Middle frontal gyrus (tissue), 1 donor: ENCODE measurements at regions not wholly inside any gene's neighbourhood (a gene's known extent, or its start where the extent isn't known, plus 50 kb on each side); places are given as distances from the start of the nearest gene placed in this dataset.
A peak's percentile ranks its signal among the peaks of the same experiment; 100 is the strongest.
"Not testable (repeated sequence)": the region's sequence is repeated elsewhere in the genome, so short reads cannot be mapped to it uniquely, and the experiment has no call there.

ENCODE experiments used
- DNase-seq: peaks from one replicate; pipeline ENCODE4 v3.0.0-alpha.2; 2015; ENCODE audit warnings: low spot score; ENCODE audit errors: extremely low spot score

DNA sequence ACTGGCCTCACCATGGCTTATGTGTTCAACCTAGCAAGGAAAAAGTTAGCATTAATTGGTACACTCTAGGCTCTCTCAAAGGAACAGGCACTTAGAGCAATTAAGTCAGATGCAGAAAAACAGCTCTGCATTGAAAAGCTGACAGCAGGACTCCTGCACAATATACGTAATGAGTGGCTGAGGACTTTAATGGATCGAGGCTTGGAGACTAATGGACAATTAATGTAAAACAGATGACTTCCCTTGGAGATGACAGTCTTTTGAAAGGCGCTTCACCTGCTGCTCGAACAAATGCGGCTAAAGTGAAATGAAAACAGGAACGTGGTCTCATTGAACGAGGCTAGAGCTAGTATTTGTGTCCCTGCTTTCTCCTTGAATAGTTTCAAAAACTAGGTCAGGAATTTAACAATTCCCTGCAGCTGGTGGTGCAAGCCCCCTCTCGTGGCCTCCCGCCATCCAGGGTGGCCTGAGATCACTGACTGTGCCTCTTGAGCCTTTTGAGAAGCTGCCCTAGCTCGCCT lies 137.1 kb downstream of the ELOVL4 start:
- DNase-seq, result no peak

DNA sequence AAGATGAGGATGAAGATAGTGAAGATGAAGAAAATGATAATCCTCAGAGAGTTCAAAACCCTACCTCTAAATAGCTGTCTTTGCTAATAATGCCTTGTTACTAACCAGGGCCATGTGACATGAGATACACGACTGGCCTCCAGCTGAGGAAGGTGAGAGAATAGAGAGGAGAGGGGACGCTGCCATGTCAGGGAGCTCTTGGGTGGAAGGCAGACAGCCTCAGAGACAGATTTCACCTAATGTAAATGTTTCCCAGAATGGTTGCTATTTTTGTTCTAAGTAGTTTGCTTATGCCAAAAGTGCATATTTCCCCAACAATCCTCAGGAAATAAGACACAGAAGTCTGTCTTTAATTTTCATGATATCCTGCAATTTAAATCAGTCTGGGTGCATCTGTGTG lies 138.4 kb downstream of the ELOVL4 start:
- no peak for DNase-seq

DNA sequence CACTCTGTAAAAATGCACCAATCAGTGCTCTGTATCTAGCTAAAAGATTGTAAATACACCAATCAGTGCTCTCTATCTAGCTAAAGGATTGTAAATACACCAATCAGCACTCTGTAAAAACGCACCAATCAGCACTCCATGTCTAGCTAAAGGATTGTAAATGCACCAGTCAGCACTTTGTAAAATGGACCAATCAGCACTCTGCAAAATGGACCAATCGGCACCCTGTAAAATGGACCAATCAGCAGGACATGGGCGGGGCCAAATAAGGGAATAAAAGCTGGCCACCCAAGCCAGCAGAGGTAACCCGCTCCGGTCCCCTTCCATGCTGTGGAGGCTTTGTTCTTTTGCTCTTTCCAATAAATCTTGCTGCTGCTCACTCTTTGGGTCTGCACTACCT lies 140.7 kb downstream of the ELOVL4 start:
- not testable (repeated sequence) for DNase-seq

DNA sequence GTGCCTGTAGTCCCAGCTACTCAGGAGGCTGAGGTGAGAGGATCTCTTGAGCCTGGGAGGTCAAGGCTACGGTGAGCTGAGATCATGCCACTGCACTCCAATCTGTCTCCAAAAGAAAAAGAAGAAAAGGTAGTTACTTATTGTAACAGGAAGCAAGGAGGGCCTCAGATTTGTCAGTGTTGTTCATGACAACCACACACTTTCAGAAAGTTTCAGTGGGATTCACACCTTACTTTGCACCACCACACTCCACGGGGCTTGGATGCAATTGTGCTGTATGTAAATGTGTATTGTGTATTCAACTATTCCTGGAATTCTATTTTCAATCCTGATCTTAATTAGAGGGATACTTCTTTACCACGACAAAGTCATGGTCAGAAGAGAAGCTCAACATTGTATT lies 142.6 kb downstream of the ELOVL4 start:
- DNase-seq, result no peak

DNA sequence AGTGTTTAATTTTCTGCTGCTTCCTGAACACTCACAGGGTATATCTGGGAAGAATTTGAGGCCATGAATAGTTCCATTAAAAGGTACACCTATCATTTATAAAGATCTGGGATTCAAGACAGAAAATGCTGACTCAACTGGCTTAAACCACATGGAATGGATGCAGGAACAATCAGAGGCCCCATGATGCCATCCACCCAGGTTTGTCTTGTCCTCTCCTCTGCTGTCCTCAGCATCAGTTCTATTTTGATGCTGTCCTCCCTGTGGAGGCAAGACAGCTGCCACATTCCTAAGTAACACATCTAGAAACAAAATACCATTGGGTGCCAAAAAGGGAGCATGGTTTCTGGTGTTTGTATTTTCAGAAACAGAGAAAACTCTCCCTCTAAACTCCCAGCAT lies 143.4 kb downstream of the ELOVL4 start:
- no peak for DNase-seq

DNA sequence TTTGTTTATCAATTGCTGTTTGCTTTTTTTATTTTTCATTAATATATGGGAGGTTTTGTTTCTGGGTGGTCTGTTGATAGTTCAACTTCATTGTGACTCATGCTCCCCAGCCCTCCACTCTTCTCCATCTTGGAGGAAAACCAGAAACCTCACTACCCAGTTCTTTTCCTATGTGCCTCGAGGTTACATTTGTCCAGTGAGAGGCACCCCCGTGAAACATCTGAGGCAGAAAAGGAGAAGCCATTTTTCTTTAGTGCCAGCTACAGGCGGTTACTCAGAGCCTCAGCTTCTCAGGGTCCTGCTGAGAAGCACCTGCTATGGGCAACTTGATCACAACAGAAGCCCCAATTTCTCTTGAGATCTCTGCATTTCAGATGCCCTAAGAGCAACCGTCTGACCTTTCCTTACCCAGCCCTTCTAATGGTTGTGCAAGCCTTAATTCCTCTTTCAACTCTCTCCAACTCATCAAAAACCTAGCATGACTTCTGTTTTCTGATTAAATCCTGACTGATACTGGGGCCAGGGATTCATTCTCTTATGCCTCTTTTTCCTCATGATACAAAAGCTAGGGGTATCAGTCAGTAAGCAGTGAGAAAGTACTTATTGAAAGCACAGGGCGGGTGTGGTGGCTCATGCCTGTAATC lies 144.6 kb downstream of the ELOVL4 start:
- DNase-seq, result no peak

DNA sequence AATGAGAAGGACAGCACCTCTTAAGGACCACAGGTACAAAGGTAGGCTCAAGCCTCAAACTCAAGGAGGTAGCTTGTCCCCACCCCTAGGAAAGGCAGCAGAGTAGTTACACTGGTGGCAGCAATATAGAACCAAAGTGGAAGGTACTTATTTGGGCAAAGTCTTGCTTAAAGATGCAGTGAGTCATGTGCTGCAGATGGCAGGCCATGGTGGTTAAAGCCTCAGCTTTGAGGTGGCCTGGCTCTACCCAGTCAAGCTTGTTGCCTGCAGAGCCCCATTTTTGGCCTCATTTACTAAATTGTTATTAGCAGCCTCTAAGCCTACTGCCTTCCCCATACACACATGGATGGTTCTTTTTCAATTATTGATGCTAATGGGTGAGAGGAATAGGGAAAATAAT lies 146.0 kb downstream of the ELOVL4 start:
- no peak for DNase-seq

DNA sequence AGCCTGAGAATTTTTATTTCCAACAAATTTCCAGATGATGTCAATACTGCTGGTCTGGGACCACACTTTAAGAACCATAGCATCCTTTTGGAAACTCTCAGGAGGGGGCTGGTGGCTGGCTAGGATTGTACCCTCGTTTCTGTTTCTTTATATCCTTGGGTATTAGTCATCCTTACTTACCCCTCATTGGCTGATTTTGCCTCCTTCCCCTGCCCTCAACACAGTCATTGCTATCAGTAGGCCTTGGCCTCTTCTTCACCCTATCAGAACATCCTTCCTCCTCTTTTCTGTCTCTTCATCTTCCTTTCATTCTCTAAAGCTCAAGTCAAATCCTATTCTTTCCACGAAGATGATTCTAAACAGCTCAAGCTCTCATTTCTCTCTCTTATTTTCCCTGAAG lies 148.5 kb downstream of the ELOVL4 start:
- DNase-seq, result no peak

DNA sequence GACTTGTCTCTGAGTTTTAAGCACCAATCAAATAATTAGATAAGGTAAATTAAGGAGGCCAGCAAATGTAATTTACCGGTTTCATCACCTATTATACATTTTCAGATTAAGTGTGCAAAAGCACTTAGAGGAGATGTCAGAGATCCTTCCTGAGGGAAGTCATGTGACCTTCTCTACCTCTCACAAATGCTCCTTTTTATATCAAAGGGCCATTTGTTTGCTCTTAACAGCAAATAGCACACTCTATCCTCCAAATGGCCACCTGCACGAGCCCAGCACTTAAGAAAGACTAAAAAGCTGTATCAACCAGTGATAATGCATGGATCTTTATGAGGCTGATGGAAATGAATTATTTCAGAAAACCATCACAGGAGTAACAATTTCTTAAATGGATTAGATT lies 149.4 kb downstream of the ELOVL4 start:
- no peak for DNase-seq

DNA sequence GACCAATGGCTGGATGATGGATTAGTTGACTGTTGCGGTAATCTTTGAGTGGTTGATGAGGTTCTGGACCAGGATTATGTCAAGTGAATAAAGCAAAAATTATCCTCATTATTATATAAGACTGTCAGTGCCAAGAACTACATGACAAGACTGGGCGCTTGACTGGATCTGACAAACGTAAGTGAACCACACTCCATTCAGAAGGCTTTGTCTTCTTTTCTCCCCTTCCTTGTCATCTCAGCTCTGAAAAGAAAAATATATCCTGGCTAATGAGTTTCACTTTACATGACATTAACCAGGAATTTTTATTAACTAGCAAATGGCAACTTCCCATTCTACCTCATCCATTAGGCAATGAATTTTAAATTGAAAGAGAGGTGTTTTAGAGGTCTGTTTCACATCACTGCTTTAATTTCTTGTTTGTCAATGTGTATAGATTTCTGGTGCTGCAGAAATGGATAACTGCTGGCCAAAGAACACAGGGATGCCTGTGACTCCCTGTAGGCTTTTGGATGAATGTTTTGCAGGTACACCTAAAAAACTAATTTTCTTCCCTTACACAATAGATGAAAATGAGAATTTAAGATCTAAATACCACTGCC lies 150.1 kb downstream of the ELOVL4 start:
- no peak for DNase-seq

DNA sequence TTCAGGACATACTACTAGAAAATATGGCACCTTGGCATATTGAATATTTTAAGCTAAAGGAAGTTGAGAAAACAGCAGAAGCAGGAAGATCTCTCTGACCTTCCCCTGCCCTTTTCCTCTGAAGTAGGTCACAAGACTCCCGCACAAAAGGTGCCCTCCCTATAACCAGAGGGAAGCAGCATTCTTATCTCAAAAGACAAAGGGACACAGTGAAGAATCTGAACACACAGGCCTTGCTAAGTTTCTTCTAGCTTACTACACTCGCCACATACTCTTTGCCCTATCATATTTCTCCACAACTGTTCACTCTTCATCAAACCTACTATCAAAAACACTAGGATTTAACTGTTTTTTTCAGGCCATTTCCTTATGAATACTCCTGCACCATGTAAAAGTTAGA lies 151.2 kb downstream of the ELOVL4 start:
- no peak for DNase-seq

DNA sequence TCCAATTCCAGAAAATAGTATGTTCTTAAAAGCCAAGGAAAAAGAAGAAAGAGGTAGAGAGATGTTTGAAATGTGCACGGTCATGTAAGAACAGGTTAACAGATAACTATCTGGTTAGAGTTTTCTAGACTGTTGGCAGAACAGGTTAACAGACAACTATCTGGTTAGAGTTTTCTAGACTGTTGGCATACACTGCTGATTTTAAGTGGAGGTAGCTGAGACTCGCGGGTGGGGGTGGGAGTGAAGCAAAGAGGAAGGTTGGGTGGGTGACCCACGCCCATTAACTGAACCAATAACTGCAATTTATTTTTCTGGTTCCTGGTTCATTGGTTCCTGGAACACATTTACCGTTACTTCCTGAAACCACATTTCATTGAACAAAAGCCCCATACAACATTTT lies 157.5 kb downstream of the ELOVL4 start:
- no peak for DNase-seq

DNA sequence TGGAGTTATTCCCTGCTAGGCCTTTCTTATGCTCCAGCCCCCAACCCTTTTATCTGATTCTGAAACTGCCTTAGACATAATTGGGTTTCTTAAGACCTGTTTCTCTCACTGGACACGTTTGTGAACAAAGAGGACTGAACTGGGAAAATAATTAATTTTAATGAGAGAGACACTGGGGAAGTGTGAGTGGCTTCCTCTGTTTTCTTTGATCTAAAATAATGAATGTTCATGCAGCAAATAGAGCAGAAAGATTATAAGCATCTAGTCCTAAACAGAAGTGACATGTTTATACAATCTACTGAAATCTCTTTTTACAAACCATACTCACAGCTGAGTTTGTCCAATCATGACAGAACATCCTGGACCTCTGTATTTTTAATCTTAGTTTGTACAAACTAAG lies 157.6 kb downstream of the SH3BGRL2 start:
- DNase-seq, result no peak

DNA sequence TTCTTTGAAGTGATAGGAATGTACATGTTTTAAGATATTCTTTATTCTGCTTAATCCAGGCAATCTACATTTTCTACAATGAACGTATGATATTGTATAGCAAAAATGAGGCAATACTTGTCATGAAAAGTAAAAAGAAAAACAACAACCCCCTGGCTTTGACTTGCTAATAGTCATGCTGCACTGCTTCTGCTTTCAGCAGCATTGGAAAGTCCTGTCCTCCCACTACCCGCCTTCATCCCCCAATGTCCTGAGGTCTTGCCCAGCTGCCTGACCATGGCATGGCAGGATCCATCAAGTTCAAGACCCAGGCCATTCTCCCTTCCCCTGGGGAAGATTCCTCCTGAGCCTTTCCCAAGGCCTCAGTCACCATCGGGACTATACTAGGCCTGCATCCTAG lies 156.5 kb downstream of the SH3BGRL2 start:
- DNase-seq, result no peak

DNA sequence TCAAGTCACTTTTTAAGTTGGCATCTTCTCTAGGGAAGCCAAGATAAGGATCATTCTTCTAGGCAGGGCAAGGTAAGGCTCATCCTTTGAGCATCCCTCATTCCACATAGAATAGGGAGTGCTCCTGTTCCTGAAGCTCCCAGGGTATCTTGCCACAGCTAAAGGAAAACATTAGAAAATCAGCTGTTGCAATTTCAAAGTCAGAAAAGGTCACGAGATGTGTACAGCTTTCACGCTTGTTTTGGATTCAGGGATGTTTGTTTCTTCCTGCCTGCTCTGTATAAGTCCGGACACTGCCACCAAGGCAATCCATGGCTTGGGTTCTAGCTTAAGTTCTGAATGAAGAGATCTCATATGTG lies 153.2 kb downstream of the SH3BGRL2 start:
- no peak for DNase-seq

DNA sequence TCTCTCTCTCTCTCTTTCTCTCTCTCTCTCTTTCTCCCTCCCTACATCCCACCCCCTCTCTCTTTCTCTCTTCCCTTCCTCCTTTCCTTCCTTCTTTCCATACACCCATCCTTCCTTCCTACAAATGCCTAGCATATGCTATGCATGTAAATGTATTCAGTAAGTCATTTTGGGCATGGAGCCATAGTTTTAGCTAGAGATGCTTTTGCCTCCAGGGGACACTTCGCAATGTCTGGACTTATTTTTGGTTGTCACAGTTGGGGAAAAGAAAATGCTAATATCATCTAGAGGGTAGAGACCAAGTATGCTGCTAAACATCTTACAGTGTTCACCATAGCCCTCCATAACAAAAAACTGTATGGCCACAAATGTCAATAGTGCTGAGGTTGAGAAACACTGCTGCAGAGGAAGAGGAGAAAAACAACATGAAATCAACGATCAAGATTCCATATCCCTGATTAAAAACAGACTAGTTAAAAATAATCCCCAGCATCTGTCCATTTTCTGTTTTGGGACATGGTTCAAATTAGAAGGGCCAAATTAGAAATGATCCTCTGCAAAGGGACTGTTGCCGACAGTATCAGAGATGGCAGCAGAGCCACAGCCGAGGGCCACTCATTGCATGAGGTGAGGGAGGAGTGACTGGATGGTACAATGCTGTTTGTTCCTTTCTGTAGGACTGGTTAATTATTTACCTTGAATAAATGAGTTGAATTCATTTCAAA lies 152.7 kb downstream of the SH3BGRL2 start:
- no peak for DNase-seq

DNA sequence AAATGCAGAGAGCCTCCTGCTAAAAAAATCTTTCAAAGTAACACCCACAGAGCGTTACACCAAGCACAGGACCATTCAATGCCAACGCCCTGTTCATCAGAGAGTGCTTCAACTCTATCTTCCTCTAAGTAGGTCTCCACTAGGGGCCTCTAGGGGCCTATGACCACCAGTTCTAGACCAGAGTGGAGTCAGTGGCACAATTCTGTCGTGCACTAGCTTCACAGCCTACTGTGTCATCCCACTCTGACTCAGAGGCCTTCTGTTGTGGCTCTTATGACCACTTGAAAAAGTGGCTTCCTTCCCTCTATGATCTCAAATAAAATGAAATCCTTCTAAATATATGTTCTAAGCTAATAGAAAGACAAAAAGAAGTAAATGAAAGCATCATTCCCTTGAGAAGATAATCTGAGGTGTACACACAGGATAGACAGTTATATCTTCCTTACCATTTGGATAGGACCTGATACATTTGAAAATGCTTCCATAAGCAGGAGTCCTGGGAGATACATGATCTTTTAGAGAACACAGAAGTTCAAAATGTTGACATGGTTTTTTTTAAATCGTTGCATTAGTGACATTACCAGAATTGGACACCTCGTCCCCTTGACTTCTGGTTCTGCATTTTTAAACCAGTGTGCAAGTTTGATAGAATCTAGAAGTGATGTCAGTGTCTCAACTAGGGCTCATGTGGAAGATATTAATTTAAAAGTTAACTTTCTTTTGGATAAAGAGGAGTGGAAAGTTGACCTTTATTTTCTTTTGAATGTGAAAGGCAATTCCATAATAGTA lies 151.9 kb downstream of the SH3BGRL2 start:
- no peak for DNase-seq

DNA sequence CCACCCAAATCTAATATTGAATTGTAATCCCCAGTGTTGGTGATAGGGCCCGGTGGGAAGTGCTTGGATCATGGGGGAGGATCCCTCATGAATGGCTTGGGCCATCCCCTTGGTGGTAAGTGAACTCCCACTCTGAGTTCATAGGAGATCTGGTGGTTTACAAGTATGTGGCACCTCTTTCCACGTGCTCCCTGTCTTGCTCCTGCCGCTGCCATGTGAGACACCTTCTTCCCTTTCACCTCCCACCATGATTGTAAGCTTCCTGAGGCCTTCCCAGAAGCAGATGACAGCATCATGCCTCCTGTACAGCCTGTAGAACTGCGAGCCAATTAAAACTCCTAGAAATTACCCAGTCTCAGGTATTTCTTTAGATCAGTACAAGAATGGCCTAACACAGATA lies 150.8 kb downstream of the SH3BGRL2 start:
- no peak for DNase-seq

DNA sequence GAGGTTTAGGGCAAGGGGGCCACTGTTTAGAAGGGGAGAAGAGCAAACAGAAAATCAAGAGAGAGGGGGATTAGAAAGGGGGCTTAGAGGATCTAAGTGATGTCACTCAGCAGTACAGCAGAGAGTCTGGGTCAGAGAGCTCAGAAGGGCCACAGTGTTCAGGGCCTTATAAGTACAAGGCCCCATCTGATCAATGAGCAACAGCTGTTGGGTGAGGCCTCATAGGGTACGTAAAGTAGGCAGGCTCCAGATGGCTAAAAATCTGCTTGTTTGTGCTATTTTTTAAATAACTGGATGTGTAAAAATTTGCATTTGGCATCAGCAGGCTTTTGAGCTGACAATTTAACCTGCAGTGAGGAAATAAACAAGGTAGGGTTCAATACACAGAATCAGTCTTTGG lies 149.8 kb downstream of the SH3BGRL2 start:
- DNase-seq, result no peak

DNA sequence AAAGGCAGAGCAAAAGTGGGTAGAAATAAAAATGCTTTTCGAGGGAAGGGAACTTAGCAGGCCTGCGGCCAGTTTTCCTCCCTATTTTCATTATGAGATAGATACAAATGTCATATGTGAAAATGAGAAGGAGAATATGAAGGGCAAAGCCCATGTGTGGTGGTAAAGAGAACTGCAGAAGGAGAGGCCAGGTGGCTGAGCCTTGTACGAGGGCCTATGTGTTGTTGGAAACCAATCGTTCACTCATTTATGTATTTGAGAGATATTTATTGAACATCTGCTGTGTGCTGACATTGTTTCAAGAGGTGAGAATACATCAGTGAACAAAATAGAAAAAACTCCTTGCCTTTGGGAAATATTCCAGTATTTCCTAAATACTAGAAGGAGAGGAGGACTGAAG lies 147.7 kb downstream of the SH3BGRL2 start:
- DNase-seq, result no peak

DNA sequence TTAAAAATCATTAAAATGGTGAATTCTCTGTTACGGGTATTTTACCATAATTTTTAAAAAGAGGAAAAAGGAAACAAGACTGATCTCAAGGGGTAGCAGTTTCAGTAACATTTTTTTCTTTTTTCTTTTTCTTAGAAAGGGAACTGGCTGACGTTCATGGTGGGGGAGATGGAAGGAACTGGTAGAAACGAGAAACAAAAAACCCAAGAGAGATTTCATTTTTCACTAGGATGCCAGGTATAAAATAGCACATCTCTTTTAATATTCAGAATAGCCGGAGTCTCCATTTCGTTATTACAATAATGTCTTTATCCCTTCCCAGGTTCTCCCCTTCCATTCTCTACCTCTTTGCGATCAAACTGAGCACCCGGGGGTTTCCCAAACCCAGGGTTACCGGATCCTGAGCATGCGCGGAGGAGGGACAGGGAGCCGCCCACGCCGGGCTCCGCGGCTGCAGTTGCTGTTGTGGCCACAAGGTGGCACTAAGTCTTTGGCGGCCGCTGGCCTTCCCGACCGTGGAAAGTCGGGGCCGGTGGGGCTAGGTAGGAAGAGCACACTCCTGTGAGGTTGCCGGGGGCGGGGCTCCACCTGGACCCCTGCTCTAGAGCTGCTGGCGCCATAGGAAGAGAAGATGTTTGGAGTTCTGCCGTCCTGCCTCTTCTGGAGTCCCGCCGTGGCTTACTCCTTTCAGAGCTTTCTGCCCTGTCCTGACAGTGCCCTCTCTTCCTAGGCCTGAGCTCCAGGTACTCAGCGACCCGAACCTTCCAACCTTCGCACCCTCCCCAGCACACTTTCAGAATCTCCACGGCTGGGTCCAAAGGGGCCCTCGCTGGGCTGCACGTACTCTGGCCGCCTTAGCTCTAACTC lies 146.8 kb downstream of the SH3BGRL2 start:
- DNase-seq, result peak; percentile 78
